ENCODE measurements at regions not wholly inside any gene's neighbourhood (a gene's known extent, or its start where the extent isn't known, plus 50 kb on each side); places are given as distances from the start of the nearest gene placed in this dataset.
A peak's percentile ranks its signal among the peaks of the same experiment; 100 is the strongest.

GRCh38 chr13:71306821-71307220, 560.2 kb downstream of the DACH1 start:
- CTCF ChIA-PET, result no interaction called here
- no peak for TF ChIP-seq CTCF (IDR thresholded peaks at IDR 0.05; ENCODE audit: unreplicated experiment)
- Mint-ChIP-seq H3K36me3 (ENCODE audit: insufficient read depth, unreplicated experiment) (no peaks in the 10 kb centered on the region), H3K27ac (ENCODE audit: unreplicated experiment) (no peak overlapping the region), H3K4me1 (ENCODE audit: low read depth, unreplicated experiment) (no peaks in the 10 kb centered on the region), H3K9me3 (ENCODE audit: low read depth, unreplicated experiment) (no peaks in the 10 kb centered on the region), H3K27me3 (ENCODE audit: unreplicated experiment) (no peaks in the 10 kb centered on the region), H3K4me3 (ENCODE audit: low read depth, unreplicated experiment) (no peak overlapping the region)
- BruUV-seq (replicated peaks), result no TSS peak
- DNase-seq, result no peak
- intact Hi-C loops (cut with micrococcal nuclease; ENCODE audit: unreplicated experiment), result loop anchor here (5.0 to 10.0 kb wide), 3 partner anchors 570 to 1258 kb away; no protein-coding TSS in a partner anchor

- BruUV-seq (replicated peaks), result no TSS peak
- intact Hi-C loops (cut with micrococcal nuclease; ENCODE audit: unreplicated experiment), result loop anchor here (5.0 to 10.0 kb wide), 3 partner anchors 572 to 1260 kb away; no protein-coding TSS in a partner anchor
- H3K27me3 Mint-ChIP-seq (ENCODE audit: unreplicated experiment), result no peaks in the 10 kb centered on the region
- H3K4me3 Mint-ChIP-seq (ENCODE audit: low read depth, unreplicated experiment), result no peak overlapping the region
- H3K4me1 Mint-ChIP-seq (ENCODE audit: low read depth, unreplicated experiment), result no peaks in the 10 kb centered on the region
- H3K9me3 Mint-ChIP-seq (ENCODE audit: low read depth, unreplicated experiment), result no peaks in the 10 kb centered on the region
- no peaks in the 10 kb centered on the region for H3K36me3 Mint-ChIP-seq (ENCODE audit: insufficient read depth, unreplicated experiment)
- H3K27ac Mint-ChIP-seq (ENCODE audit: unreplicated experiment), result no peak overlapping the region
- TF ChIP-seq CTCF (IDR thresholded peaks at IDR 0.05; ENCODE audit: unreplicated experiment), result no peak
- DNase-seq, result no peak
- CTCF ChIA-PET, result no interaction called here
Observed at GRCh38 chr13:71304861-71305260, 562.1 kb downstream of the DACH1 start.

GRCh38 chr13:71303144-71303543, 563.9 kb downstream of the DACH1 start:
- CTCF ChIA-PET, result no interaction called here
- Mint-ChIP-seq H3K27me3 (ENCODE audit: unreplicated experiment) (no peaks in the 10 kb centered on the region), H3K4me3 (ENCODE audit: low read depth, unreplicated experiment) (no peak overlapping the region), H3K27ac (ENCODE audit: unreplicated experiment) (no peak overlapping the region), H3K9me3 (ENCODE audit: low read depth, unreplicated experiment) (no peaks in the 10 kb centered on the region), H3K4me1 (ENCODE audit: low read depth, unreplicated experiment) (no peaks in the 10 kb centered on the region), H3K36me3 (ENCODE audit: insufficient read depth, unreplicated experiment) (no peaks in the 10 kb centered on the region)
- no peak for TF ChIP-seq CTCF (IDR thresholded peaks at IDR 0.05; ENCODE audit: unreplicated experiment)
- intact Hi-C loops (cut with micrococcal nuclease; ENCODE audit: unreplicated experiment), result loop anchor here (10.0 kb wide), 2 partner anchors 672 to 1262 kb away; no protein-coding TSS in a partner anchor
- peak; percentile 2 for DNase-seq
- BruUV-seq (replicated peaks), result no TSS peak

GRCh38 chr13:71300602-71301001, 566.4 kb downstream of the DACH1 start:
- H3K27ac Mint-ChIP-seq (ENCODE audit: unreplicated experiment), result no peak overlapping the region
- no peaks in the 10 kb centered on the region for H3K36me3 Mint-ChIP-seq (ENCODE audit: insufficient read depth, unreplicated experiment)
- no peak for DNase-seq
- H3K9me3 Mint-ChIP-seq (ENCODE audit: low read depth, unreplicated experiment), result no peaks in the 10 kb centered on the region
- H3K4me1 Mint-ChIP-seq (ENCODE audit: low read depth, unreplicated experiment), result no peaks in the 10 kb centered on the region
- CTCF ChIA-PET, result no interaction called here
- no peak overlapping the region for H3K4me3 Mint-ChIP-seq (ENCODE audit: low read depth, unreplicated experiment)
- intact Hi-C loops (cut with micrococcal nuclease; ENCODE audit: unreplicated experiment), result loop anchor here (10.0 kb wide), 2 partner anchors 674 to 1264 kb away; no protein-coding TSS in a partner anchor
- no peaks in the 10 kb centered on the region for H3K27me3 Mint-ChIP-seq (ENCODE audit: unreplicated experiment)
- no TSS peak for BruUV-seq (replicated peaks)
- TF ChIP-seq CTCF (IDR thresholded peaks at IDR 0.05; ENCODE audit: unreplicated experiment), result no peak

Measured in Calu3 (cell line).